ENCODE measurements at regions not wholly inside any gene's neighbourhood (a gene's known extent, or its start where the extent isn't known, plus 50 kb on each side); places are given as distances from the start of the nearest gene placed in this dataset.

DNA sequence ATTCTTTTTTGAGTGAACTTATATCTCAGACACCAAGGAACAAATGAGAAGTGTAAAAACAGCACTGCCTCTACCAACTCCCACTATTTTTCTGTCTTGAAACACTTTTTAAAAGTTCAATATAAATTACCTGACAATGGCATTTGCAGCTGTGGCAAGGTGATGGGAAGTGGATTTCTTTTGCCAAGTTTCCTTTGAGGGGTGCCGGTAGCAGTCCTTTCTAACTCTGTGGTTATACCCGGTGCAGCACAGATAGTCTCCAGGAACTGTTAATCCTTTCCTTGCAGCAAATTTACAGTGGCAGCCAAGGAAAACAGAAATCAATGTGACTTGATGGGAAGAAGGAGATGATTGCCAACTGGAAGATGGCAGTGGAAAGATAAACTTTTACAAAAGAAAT lies 243.7 kb downstream of the BCAT1 start:
- no TSS peak for BruUV-seq (replicated peaks)
- FAIRE-seq (no peak), DNase-seq (ENCODE audit: low read depth, low spot score) (no peak)
- Histone ChIP-seq H3K9ac (replicated peaks; ENCODE audit: extremely low read depth, insufficient read depth, low read length) (no peak overlapping the region), H3K9me3 (replicated peaks; ENCODE audit: control insufficient read depth, insufficient read depth, low read length) (no peaks in the 10 kb centered on the region), H2AFZ (ENCODE audit: low read depth, low read length) (no peak overlapping the region), H3K4me2 (ENCODE audit: insufficient read depth, low read length) (no peak overlapping the region), H3K4me3 (replicated peaks in 1 of 3; ENCODE audit: insufficient read depth in 1 of 3, low read depth in 1 of 3, low read length in 3 of 3) (no peak overlapping the region), H3K27me3 (ENCODE audit: control insufficient read depth in 2 of 2, insufficient read depth in 2 of 2, low read length in 2 of 2) (no peaks in the 10 kb centered on the region), H3K79me2 (ENCODE audit: control insufficient read depth, insufficient read depth, low read length) (no peaks in the 10 kb centered on the region), H3K9me1 (replicated peaks; ENCODE audit: control insufficient read depth, extremely low read depth, insufficient read depth, low read length) (no peaks in the 10 kb centered on the region), H3K27ac (ENCODE audit: insufficient read depth, low read depth, low read length) (no peak overlapping the region), H3K4me1 (ENCODE audit: control insufficient read depth, extremely low read depth, insufficient read depth, low read length) (no peaks in the 10 kb centered on the region), H4K20me1 (replicated peaks; ENCODE audit: control insufficient read depth, extremely low read depth, insufficient read depth, low read length) (no peaks in the 10 kb centered on the region), H3K36me3 (ENCODE audit: control insufficient read depth in 2 of 2, extremely low read depth in 1 of 2, insufficient read depth in 2 of 2, low read length in 2 of 2) (no peaks in the 10 kb centered on the region)
- POLR2A ChIA-PET: no interaction called here
- TF ChIP-seq EZH2 (IDR thresholded peaks at IDR 0.05; ENCODE audit: borderline replicate concordance, low read depth, low read length, severe bottlenecking) (no peak), MYC (IDR thresholded peaks at IDR 0.05; ENCODE audit: low read depth, low read length) (no peak), GATA2 (IDR thresholded peaks at IDR 0.05; ENCODE audit: insufficient read depth, insufficient read length, low read depth, low read length) (no peak), POLR2A (IDR thresholded peaks at IDR 0.05; ENCODE audit: low read depth, low read length) (no peak), MAX (IDR thresholded peaks at IDR 0.05; ENCODE audit: insufficient read depth, insufficient read length) (no peak), CTCF (IDR thresholded peaks at IDR 0.05; ENCODE audit: extremely low read depth in 1 of 2, insufficient read depth in 1 of 2, low read depth in 1 of 2, low read length in 2 of 2) (no peak), POLR2AphosphoS5 (IDR thresholded peaks at IDR 0.05; ENCODE audit: insufficient read depth, low read depth, low read length) (no peak), FOS (IDR thresholded peaks at IDR 0.05; ENCODE audit: borderline replicate concordance, insufficient read depth, low read length) (no peak), JUN (IDR thresholded peaks at IDR 0.05; ENCODE audit: borderline replicate concordance, insufficient read depth, insufficient read length, low read depth) (no peak)
- intact Hi-C loops (cut with micrococcal nuclease): no loop called here
- dilution Hi-C loops (cut with MboI; ENCODE audit: extremely low pct_ligation_motif_present, low sequenced_read_pairs): no loop called here
- CTCF ChIA-PET: no interaction called here
